GM18870 (cell line): ENCODE measurements at regions not wholly inside any gene's neighbourhood (a gene's known extent, or its start where the extent isn't known, plus 50 kb on each side); places are given as distances from the start of the nearest gene placed in this dataset.
"Not testable (repeated sequence)": the region's sequence is repeated elsewhere in the genome, so short reads cannot be mapped to it uniquely, and the experiment has no call there.

Experiments used
- ATAC-seq: cut with Tn5 transposase; IDR thresholded peaks from one replicate; pipeline ENCODE4 v1.9.1; 2021; ENCODE audit warnings: moderate library complexity; ENCODE audit not compliant: unreplicated experiment

DNA sequence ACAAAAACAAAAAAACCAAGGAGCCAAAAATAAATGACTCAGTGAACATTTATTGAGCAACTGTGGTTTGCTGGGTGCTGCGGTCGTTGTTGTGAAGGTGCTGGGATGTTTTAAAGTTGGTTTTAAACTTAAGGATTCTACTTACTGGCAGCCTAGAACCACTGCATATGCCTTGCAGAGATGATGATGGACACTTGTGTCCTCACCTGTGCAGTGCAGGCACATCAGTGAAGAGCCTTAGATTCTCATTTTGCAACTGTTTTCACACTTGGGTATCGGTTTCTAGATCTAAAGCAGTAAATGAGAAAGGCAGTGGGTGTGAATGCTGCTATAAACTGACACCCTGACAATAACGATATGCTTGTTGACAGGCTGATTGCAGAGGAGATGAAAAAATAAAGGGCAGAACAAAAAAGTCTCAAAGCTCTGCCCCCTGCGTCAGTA lies 68.8 kb downstream of the UTRN start:
- ATAC-seq = peak; percentile 77

DNA sequence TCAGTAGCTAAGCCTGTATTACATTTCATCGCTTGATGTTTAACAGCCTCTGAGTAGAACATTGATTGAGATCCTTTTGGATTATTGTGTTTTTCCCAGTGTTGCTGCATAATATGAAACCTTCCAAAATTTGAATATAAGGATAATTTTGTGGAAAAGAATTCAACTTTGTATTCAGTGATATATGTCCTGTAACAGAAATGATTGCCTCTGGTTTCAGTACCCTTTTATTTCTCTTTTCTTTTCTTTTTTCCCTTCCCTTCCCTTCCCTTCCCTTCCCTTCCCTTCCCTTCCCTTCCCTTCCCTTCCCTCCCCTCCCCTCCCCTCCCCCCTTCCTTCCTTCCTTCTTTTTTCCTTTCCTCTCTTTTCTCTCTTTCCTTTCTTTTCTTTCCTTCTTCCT lies 74.6 kb downstream of the UTRN start:
- ATAC-seq = no peak

DNA sequence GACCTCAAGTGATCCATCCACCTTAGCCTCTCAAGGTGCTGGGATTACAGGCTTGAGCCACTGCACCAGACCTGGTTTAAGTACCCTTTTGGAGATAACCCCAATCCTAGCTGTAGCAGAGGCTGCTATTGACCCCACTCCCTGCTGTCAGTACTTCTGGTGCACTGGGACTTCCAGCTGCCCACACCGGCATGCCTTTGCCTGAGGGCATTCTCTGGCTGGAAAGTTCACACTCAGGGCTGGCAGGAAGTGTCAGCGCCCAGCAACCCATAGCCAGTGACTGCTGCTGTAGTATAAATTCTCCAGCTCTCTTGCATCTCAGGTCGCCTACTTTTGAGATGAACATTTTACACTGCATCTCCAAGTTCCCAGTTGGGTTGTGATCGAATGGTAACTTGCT lies 75.3 kb downstream of the UTRN start:
- no peak for ATAC-seq

DNA sequence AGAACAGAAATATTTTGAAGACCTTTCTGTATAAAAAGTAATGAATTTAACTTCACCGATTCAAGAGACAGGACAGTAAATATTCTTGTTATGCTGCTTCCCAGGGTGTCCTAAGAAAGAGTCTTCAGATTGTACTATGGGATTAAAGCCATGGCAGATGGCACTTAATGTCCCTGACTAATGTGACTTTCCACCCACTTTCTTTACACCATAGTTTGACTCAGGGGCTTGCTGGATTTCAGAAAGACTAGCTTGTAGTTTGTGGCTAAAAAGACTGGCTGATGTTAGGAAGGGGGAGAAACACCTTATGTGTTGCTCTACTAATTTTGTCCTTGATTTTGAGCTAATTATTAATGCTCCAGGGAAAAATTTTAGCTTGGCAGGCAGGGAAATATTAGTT lies 75.9 kb downstream of the UTRN start:
- no peak for ATAC-seq

DNA sequence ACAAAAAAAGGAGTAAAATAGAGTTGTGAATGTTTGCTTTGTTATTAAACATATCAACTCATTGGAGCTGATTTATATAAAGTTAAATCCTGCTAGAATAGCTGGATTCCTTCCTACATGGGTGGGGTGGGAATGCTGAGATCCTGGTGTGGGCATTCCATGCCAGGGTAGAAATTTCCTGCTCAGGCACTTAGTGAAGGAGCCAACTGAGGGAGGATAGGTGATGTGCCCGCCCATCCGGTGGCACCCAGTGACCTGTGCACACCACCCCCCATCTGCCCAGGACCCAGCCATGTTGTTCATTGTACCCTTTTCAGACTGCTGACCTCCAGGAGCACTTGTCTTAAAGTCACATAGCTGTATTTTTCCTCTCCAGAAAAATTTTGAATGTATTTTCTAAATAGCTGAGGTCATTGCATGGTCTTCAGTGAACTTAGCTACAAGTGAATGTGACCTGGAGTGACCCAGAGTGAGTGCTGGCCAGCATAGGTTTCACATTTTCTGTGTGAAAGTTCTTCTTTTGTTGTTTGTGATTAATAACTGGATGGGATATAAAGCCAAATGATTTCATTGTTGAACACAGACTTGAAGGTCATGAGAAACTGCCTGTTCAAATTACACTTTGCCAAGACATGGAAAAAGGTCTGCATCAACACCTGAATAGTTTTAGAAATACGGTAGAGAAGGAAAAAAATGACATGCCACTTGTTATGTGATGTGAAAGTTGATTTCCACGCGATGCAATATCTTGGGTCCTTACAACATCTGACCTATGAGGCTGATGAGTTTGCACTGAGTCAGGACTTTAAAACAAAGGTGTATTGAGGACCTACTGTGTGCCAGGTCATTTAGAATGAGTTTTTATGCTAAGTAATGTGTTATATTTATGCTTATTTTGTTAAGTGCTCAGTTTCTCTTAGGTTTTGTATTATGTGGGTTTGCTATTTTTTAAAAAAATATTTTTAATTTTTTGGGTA lies 77.2 kb downstream of the UTRN start:
- ATAC-seq = no peak

DNA sequence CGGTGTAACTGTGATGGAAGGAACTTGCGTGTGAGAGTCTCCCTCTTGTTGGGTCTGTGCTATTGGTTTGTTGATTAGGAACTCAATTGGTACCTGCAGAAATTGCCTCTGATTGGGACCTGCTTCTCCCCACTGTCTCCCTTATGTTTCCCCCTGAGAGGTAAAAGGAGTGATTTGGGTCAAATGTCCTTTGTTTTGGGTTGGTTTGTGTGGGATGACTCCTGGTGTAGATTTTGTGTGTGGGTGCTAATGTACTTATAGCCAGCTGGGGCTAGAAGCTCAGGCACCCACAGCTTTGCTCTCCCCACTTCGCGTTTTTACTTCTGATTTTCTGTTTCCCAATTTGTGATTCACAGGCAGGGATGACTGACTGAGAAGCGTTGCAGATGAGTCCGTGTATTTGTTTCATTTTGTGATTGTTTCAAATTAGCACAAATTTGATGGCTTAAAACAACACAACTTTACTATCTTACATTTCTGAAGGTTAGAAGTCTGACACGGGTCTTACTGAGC lies 79.1 kb downstream of the UTRN start:
- ATAC-seq = no peak

DNA sequence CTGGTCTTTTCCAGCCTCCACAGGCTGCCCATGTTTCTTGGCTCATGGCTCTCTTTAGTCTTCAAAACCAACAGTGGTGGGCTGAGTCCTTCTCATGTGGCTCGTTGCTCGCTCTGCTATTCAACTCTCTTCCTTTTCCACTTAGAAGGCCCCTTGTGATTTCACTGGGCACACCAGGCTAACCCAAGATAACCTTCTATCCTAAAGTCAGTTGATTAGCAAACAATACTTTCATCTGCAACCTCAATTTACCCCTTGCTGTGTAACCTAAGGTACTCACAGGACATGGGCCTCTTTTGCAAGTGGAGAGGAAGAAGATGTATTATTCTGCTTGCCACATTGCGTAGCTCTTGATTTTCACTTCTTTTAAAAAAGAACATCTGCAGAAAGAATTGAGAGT lies 79.6 kb downstream of the UTRN start:
- ATAC-seq = no peak

DNA sequence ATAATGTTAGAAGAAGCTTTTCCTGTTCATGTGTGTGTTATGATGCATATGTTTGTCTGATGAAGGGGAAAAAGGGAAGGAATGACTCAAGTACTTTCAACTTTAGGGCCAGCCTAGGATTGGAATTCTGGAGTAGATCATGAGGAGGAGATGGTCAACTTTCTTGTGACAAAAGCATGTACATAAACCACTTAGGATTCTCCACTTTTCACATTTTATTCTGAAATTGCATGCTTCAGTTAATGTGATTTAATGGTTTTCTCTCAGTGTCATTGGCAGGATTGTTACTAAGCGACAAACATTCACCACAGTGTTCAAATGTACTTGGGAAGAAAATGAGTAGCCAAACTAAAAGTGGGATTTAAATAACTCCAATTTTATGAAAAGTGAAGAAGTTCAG lies 80.1 kb downstream of the UTRN start:
- ATAC-seq = no peak

DNA sequence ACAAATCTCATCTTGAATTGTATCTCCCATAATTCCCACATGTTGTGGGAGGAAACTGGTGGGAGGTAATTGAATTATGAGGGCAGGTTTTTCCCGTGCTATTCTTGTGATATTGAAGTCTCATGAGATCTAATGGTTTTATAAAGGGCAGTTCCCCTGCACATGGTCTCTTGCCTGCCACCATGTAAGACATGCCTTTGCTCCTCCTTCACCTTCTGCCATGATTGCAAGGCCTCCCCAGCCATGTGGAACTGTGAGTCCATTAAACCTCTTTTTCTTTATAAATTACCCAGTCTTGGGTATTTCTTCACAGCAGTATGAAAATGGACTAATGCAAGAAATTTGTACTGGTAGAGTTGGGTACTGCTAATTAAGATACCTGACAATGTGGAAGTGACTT lies 84.6 kb downstream of the UTRN start:
- ATAC-seq = not testable (repeated sequence)

DNA sequence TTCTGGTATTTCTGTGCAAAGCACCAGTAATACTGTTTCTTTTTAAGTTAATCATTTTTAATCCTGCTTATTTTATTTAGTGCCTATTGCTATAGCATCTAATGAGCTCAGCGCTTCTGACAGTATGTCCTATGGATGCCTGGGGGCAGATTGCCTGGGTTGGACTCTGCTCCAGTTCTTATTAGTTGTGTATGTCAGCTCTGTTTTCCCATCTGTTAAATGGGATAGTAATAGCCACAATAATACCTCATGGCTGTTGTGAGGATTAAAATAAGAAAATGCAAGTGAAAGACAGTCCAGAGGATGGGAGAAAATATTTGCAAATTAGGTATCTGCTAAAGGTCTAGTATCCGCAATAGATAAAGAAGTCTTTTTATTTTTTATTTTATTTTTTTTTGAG lies 87.0 kb downstream of the UTRN start:
- ATAC-seq = no peak

DNA sequence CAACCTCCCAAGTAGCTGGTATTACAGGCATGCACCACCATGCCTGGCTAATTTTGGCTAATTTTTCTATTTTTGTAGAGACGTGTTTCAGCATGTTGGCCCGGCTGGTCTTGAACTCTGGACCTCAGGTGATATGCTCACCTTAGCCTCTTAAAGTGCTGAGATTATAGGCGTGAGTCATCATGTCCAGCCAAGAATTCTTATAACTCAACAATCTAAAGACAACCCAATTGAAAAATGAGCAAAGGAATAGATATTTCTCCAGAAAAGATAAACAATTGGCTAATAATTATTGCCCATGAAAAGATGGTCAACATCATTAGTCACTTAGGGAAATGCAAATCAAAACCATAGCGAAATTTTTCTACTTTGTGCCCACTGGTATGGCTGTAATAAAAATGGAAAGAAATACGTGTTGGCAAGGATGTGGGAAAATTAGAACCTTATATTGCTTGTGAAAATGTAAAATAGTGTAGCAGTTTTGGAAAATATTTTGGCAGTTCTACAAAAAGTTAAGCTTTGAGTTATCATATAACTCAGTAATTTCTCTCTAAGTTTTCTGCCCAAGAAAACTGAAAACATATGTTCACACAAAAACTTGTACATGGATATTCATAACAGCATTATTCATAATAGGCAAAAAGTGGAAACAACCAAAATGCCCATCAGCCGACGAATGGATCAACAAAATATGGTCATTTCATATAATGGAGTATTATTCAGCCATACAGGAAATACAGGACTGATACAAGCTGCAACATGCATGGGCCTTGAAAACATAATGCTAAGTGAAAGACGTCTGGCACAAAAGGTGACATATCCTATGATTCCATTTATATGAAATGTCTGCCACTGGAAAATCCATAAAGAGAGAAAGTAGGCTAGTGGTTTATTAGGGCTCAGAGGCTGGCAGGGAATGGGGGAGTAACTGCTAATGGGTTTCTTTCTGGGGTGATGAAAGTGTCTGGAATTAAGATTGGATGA lies 87.8 kb downstream of the UTRN start:
- no peak for ATAC-seq

DNA sequence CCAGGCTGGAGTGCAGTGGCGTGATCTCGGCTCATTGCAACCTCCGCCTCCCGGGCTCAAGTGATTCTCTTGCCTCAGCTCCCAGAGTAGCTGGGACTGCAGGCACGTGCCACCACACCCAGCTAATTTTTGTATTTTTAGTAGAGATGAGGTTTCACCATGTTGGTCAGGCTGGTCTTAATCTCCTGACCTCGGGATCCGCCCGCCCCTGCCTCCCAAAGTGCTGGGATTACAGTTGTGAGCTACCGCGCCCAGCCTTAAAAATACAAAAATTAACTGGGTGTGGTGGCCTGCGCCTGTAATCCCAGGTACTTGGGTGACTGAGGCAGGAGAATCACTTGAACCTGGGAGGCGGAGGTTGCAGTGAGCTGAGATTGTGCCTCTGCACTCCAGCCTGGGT lies 89.4 kb downstream of the UTRN start:
- ATAC-seq = not testable (repeated sequence)

DNA sequence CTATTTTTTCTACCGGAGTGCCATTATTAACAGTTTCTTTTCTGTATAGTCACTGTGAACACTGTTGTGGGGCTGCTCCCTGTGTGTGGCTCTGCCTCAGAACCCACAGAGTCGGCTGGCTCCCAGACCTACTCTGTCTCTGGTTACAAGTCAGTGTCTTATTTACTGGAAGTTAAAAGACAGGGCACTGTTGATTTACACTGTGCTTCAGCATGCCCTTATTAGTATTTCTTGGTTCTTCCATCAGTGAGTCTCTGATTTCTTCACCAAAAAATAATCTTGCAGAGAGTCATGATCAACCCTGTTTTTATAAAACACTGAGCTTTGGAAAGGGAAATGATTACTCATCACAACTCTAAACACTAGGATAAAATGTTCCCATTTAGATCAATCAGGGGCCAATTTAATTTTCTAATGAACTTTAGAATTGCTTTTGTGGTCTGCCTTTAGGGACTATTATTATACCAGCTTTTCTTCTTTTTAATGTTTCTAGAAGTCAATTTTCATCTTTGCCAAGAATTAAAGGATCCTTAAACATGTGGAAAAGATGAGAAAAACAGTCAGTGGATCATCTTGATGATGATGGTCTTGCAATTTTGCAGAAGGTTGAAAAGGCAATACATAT lies 92.6 kb downstream of the UTRN start:
- no peak for ATAC-seq

DNA sequence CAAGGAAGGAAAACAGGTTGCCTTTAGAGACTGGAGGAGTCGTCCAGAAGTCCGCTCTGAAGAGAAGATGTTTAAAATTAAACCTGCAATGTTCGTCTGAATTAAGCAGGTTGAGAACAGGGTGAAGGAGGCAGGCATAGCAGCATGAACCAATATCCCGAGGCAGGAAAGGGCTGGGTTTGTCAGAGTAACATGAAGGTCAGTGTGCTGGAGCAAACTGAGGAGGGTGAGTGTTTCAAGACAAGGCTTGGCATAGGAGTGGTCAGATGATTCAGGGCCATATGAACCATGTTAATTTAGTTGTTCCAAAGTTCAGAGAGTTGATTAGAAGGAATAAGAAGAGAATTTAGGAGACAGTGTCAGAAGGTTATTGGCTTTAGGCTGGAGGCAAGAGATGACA lies 93.3 kb downstream of the UTRN start:
- no peak for ATAC-seq

DNA sequence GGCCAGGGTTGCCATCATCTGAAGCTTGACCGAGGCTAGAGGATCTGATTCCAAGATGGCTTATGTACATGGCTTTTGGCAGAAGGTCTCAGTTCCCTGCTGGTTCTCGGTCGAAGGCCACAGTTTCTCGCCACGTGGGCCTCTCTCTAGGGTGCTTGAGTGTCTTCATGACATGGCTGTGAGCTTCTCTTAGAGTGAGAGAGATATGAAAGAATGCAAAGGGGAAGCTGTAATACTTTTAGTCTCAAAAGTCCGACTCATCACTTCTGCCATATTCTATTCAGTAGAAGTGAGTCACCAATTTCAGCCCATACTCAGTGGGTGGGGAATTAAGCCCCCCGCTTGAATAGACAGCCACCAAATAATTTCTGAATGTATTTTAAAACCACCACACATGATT lies 94.2 kb downstream of the UTRN start:
- ATAC-seq = no peak

DNA sequence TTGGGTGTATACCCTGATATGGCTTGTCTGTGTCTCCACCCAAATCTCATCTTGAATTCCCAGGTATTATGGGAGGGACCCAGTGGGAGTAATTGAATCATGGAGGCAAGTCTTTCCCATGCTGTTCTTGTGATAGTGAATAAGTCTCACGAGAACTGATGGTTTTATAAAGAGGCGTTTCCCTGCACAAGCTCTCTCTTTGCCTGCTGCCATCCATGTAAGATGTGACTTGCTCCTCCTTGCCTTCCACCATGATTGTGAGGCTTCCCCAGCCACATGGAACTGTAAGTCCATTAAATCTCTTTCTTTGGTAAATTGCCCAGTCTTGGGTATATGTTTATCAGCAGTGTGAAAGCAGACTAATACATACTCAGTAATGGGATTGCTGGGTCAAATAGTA lies 96.4 kb downstream of the UTRN start:
- not testable (repeated sequence) for ATAC-seq

DNA sequence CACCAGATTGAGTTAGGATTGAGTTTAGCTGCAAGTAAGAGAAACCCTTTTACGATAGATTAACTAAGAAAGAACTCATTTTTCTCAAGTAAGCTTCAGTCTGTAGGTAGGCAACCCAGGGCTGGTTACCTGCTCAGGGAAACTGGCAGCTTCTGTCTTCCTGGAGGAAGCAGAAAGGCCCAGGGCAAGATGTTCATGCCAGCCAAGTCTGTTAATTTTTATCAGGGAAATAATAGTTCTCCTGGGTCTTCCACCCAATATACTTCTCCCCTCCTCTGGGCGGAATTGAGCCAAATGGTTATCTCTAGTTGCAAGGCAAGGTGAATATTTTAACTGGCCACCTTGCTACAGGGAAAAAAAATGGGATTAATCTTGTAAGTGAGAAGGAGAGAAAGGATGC lies 98.2 kb downstream of the UTRN start:
- no peak for ATAC-seq

DNA sequence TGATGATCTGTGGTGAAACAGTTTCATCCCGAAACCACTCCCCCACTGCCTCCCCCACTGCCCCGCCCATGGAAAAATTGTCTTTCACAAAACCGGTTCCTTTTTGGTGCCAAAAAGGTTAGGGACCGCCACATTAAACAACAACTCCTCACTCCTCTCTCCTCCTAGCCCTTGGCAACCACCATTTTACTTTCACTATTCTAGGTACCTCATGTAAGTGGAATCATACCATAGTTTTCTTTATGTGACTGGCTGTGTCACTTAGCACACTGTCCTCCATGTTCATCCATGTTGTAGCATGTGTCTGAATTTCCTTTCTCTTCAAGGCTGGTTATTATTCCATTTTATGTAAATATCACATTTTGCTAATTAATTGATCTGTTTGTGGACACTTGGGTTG lies 99.3 kb downstream of the UTRN start:
- ATAC-seq = no peak

DNA sequence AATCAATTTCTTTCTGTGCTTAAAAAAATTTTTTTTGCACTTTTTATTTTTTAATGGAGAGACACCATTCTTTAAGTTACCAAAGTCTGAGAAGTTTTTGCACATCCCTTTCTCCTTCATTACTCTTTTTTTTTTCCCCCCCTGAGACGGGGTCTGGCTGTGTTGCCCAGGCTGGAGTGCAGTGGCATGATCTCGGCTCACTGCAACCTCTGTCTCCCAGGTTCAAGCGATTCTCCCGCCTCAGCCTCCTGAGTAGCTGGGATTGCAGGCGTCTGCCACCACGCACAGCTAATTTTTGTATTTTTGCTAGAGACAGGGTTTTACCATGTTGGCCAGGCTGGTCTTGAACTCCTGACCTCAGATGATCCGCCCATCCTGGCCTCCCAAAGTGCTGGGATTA lies 104.3 kb downstream of the UTRN start:
- ATAC-seq = not testable (repeated sequence)

DNA sequence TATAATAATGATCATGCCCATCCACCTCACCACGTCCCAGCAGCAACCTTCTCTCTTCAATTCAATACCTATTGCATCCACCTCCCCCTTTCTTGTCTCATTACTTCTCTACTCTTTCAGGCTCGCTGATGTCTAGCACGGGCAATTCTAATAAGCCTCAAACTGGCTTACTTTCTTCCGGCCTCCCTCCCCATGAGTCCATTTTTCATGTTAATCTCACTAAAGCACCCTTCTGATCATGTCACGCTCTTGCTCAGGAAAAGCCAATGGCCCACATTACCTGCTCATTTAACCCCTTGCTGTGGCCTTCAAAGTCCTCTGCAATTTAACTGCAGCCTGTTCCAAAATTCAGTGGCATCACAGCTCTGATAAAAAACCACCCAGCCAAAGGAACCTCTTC lies 105.1 kb downstream of the UTRN start:
- ATAC-seq = no peak

DNA sequence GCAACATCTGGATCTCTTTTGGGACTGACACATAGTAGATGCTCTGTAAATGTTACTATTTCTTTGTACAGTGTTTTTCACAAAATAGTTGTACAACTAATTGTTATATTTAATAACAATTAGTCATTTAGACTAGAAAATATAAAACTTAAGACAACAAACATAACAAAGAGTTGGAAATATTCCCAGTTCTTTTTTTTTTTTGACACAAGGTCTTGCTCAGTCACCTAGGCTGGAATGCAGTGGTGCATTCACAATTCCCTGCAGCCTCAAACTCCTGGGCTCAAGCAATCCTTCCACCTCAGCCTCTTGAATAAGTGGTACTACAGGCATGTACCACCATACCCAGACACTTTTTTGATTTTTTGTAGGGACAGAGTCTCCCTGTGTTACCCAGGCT lies 105.8 kb downstream of the UTRN start:
- ATAC-seq = no peak
